ENCODE measurements at regions not wholly inside any gene's neighbourhood (a gene's known extent, or its start where the extent isn't known, plus 50 kb on each side); places are given as distances from the start of the nearest gene placed in this dataset.

GRCh38 chrX:39900777-39901170 lies 197.0 kb downstream of the BCOR start:
- CTCF ChIA-PET: no interaction called here
- no peak overlapping the region for H3K4me3 Mint-ChIP-seq

GRCh38 chrX:39903343-39903742 lies 194.4 kb downstream of the BCOR start:
- H3K4me1 Mint-ChIP-seq: peaks cover 3% of the 10 kb centered on the region
- no peaks in the 10 kb centered on the region for H3K36me3 Mint-ChIP-seq
- H3K27ac Mint-ChIP-seq: no peak overlapping the region
- CTCF ChIA-PET: no interaction called here
- no peak overlapping the region for H3K4me3 Mint-ChIP-seq
- H3K9me3 Mint-ChIP-seq: no peaks in the 10 kb centered on the region
- peaks cover 10% of the 10 kb centered on the region for H3K27me3 Mint-ChIP-seq
- DNase-seq: no peak

More at GRCh38 chrX:39900777-39901170, 197.0 kb downstream of the BCOR start:
- no peaks in the 10 kb centered on the region for H3K9me3 Mint-ChIP-seq
- no peaks in the 10 kb centered on the region for H3K36me3 Mint-ChIP-seq
- H3K4me1 Mint-ChIP-seq: peaks cover 3% of the 10 kb centered on the region
- no peak for DNase-seq
- H3K27ac Mint-ChIP-seq: no peak overlapping the region
- peaks cover 10% of the 10 kb centered on the region for H3K27me3 Mint-ChIP-seq

GRCh38 chrX:39903937-39904336 lies 193.8 kb downstream of the BCOR start:
- H3K9me3 Mint-ChIP-seq: no peaks in the 10 kb centered on the region
- DNase-seq: no peak
- CTCF ChIA-PET: no interaction called here

DNA sequence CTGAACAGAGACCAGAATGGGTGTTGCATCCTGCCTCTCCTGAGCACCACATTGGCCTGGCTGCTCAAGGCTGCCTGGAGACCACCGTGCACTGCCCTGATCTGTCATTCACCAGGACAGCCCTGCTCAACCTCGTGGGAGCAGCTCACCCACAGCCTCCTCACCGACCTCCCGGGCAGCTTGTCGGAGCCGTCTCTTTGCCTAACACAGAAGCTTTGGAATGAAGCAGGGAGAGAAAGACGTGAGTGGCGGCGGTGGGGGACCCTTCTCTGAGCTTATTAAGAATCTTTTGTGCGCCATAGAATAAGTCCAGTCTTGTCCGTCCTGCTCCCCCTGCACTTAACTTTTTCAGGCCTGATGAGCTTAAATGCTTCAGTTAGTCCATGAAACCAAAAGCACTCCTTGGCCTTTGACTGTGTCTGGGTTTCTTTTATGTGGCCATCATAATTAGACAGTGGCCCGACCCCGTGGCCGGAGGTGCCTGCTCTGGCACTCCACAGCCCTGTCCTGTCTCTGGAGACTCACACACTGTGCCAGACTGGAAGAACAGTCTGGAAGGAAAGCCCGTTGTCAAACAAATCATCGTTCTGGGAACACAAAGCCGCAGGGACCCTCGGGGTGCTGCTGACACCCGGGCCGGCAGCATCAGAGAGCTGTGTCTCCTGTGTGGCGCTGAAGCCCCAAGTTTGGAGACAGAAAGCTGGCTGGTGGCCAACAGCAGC lies 192.8 kb downstream of the BCOR start:
- H3K9me3 Mint-ChIP-seq: no peaks in the 10 kb centered on the region
- no peak overlapping the region for H3K27ac Mint-ChIP-seq
- no peak overlapping the region for H3K4me3 Mint-ChIP-seq
- H3K27me3 Mint-ChIP-seq: peaks cover 10% of the 10 kb centered on the region
- H3K4me1 Mint-ChIP-seq: peaks cover 3% of the 10 kb centered on the region
- DNase-seq: no peak
- CTCF ChIA-PET: no interaction called here
- H3K36me3 Mint-ChIP-seq: no peaks in the 10 kb centered on the region

More at GRCh38 chrX:39903937-39904336, 193.8 kb downstream of the BCOR start:
- Mint-ChIP-seq H3K27ac (no peak overlapping the region), H3K27me3 (peaks cover 10% of the 10 kb centered on the region), H3K4me1 (peaks cover 3% of the 10 kb centered on the region), H3K36me3 (no peaks in the 10 kb centered on the region), H3K4me3 (no peak overlapping the region)

GRCh38 chrX:39905538-39905891 lies 192.2 kb downstream of the BCOR start:
- Mint-ChIP-seq H3K27me3 (peaks cover 10% of the 10 kb centered on the region), H3K4me1 (peaks cover 3% of the 10 kb centered on the region), H3K27ac (no peak overlapping the region), H3K36me3 (no peaks in the 10 kb centered on the region), H3K9me3 (no peaks in the 10 kb centered on the region), H3K4me3 (no peak overlapping the region)
- DNase-seq: no peak
- CTCF ChIA-PET: no interaction called here

- H3K4me1 Mint-ChIP-seq: peaks cover 3% of the 10 kb centered on the region
- DNase-seq: no peak
- H3K36me3 Mint-ChIP-seq: no peaks in the 10 kb centered on the region
- CTCF ChIA-PET: no interaction called here
- H3K27me3 Mint-ChIP-seq: peaks cover 7% of the 10 kb centered on the region
- no peak overlapping the region for H3K27ac Mint-ChIP-seq
- H3K4me3 Mint-ChIP-seq: no peak overlapping the region
- H3K9me3 Mint-ChIP-seq: no peaks in the 10 kb centered on the region
Observed at GRCh38 chrX:39905946-39906345, 191.8 kb downstream of the BCOR start.

GRCh38 chrX:39907964-39908661 lies 189.6 kb downstream of the BCOR start:
- peaks cover 3% of the 10 kb centered on the region for H3K4me1 Mint-ChIP-seq
- no peaks in the 10 kb centered on the region for H3K27me3 Mint-ChIP-seq
- no peak overlapping the region for H3K4me3 Mint-ChIP-seq
- H3K27ac Mint-ChIP-seq: no peak overlapping the region
- H3K36me3 Mint-ChIP-seq: no peaks in the 10 kb centered on the region
- DNase-seq: no peak
- CTCF ChIA-PET: no interaction called here
- H3K9me3 Mint-ChIP-seq: no peaks in the 10 kb centered on the region

DNA sequence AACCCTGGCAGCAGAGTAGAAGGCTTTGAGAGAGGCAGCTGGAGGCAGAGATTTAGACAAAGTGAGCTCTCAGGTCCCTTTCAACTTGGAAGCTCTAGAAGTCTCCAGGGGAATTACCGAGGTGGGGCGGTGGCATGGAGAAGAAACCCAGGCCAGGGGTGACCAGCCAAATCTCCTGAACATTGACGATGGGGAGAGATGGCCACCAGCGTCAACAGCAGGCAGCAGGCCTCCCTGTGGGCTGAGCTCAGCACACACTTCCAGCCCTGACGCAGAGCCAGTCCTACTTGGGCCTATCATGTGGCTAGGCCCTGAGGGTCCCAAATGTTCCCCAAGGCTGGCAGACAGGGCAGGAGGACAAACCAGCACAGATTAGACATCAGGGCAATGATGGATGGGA lies 187.8 kb downstream of the BCOR start:
- CTCF ChIA-PET: no interaction called here
- H3K9me3 Mint-ChIP-seq: no peaks in the 10 kb centered on the region
- DNase-seq: no peak
- no peaks in the 10 kb centered on the region for H3K27me3 Mint-ChIP-seq
- H3K4me1 Mint-ChIP-seq: no peaks in the 10 kb centered on the region
- no peak overlapping the region for H3K27ac Mint-ChIP-seq
- no peaks in the 10 kb centered on the region for H3K36me3 Mint-ChIP-seq
- no peak overlapping the region for H3K4me3 Mint-ChIP-seq

GRCh38 chrX:39910651-39911050 lies 187.1 kb downstream of the BCOR start:
- Mint-ChIP-seq H3K36me3 (no peaks in the 10 kb centered on the region), H3K4me3 (no peak overlapping the region), H3K9me3 (no peaks in the 10 kb centered on the region), H3K27me3 (no peaks in the 10 kb centered on the region), H3K4me1 (no peaks in the 10 kb centered on the region), H3K27ac (no peak overlapping the region)
- CTCF ChIA-PET: no interaction called here
- DNase-seq: no peak

- DNase-seq: no peak
- H3K4me1 Mint-ChIP-seq: no peaks in the 10 kb centered on the region
- CTCF ChIA-PET: no interaction called here
- H3K27ac Mint-ChIP-seq: no peak overlapping the region
- no peaks in the 10 kb centered on the region for H3K36me3 Mint-ChIP-seq
- H3K4me3 Mint-ChIP-seq: no peak overlapping the region
- no peaks in the 10 kb centered on the region for H3K27me3 Mint-ChIP-seq
- H3K9me3 Mint-ChIP-seq: no peaks in the 10 kb centered on the region
Observed at GRCh38 chrX:39911278-39911897, 186.4 kb downstream of the BCOR start.

GRCh38 chrX:39912126-39912525 lies 185.6 kb downstream of the BCOR start:
- CTCF ChIA-PET: no interaction called here
- Mint-ChIP-seq H3K27ac (no peak overlapping the region), H3K4me3 (no peak overlapping the region), H3K9me3 (no peaks in the 10 kb centered on the region), H3K4me1 (no peaks in the 10 kb centered on the region), H3K27me3 (no peaks in the 10 kb centered on the region), H3K36me3 (no peaks in the 10 kb centered on the region)
- DNase-seq: no peak

DNA sequence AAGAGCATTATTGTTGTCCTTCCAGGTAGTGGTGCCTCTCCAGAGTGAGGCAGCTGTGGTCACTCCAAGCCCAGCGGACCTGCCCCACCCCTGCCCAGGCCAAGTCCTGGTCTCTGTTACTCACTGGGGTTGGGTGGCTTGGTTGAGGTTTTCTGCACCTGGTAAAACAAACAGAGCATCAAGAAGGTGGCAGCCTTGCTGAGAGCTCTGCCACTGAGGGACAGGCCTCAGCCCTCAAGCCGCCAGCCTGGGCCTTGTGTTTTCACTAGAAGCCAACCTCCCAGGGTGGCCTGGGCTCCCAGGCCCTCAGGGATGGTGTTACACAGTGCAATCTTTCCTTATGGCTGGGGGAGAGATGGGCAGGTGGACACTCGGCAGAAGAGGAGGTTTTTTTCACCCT lies 182.7 kb downstream of the BCOR start:
- CTCF ChIA-PET: no interaction called here
- no peaks in the 10 kb centered on the region for H3K4me1 Mint-ChIP-seq
- no peak overlapping the region for H3K27ac Mint-ChIP-seq
- no peak overlapping the region for H3K4me3 Mint-ChIP-seq
- H3K9me3 Mint-ChIP-seq: no peaks in the 10 kb centered on the region
- H3K27me3 Mint-ChIP-seq: no peaks in the 10 kb centered on the region
- no peaks in the 10 kb centered on the region for H3K36me3 Mint-ChIP-seq
- DNase-seq: no peak

- H3K4me3 Mint-ChIP-seq: no peak overlapping the region
- DNase-seq: no peak
- no peaks in the 10 kb centered on the region for H3K9me3 Mint-ChIP-seq
- no peaks in the 10 kb centered on the region for H3K36me3 Mint-ChIP-seq
- no peak overlapping the region for H3K27ac Mint-ChIP-seq
- CTCF ChIA-PET: no interaction called here
- H3K4me1 Mint-ChIP-seq: no peaks in the 10 kb centered on the region
- no peaks in the 10 kb centered on the region for H3K27me3 Mint-ChIP-seq
Observed at GRCh38 chrX:39915596-39915995, 182.2 kb downstream of the BCOR start.

GRCh38 chrX:39921838-39922237 lies 175.9 kb downstream of the BCOR start:
- DNase-seq: no peak
- Mint-ChIP-seq H3K27me3 (no peaks in the 10 kb centered on the region), H3K27ac (no peak overlapping the region), H3K9me3 (no peaks in the 10 kb centered on the region), H3K36me3 (no peaks in the 10 kb centered on the region), H3K4me1 (no peaks in the 10 kb centered on the region), H3K4me3 (no peak overlapping the region)
- CTCF ChIA-PET: no interaction called here

- Mint-ChIP-seq H3K9me3 (no peaks in the 10 kb centered on the region), H3K27ac (no peak overlapping the region), H3K36me3 (no peaks in the 10 kb centered on the region), H3K4me3 (no peak overlapping the region), H3K4me1 (no peaks in the 10 kb centered on the region), H3K27me3 (no peaks in the 10 kb centered on the region)
- no peak for DNase-seq
- CTCF ChIA-PET: no interaction called here
Observed at GRCh38 chrX:39922488-39922887, 175.3 kb downstream of the BCOR start.
